Upper lobe of right lung (tissue), 1 donor: ENCODE measurements at regions not wholly inside any gene's neighbourhood (a gene's known extent, or its start where the extent isn't known, plus 50 kb on each side); places are given as distances from the start of the nearest gene placed in this dataset.

ENCODE experiments used
- ATAC-seq: fragments of 200-7000 bp; cut with Tn5 transposase; one replicate; pipeline ENCODE4 v1.9.1; 2020; ENCODE audit warnings: mild to moderate bottlenecking, moderate library complexity
- DNase-seq: peaks from one replicate; pipeline ENCODE4 v3.0.0-alpha.2; 2020
- H3K27ac ChIP-seq: fragments of 200-600 bp; one replicate; pipeline ENCODE4 v1.8.0; 2022
- H3K27me3 ChIP-seq: fragments of 200-600 bp; one replicate; pipeline ENCODE4 v1.8.0; 2022; ENCODE audit warnings: mild to moderate bottlenecking
- H3K36me3 ChIP-seq: fragments of 200-600 bp; one replicate; pipeline ENCODE4 v1.8.0; 2022
- H3K4me1 ChIP-seq: fragments of 200-600 bp; one replicate; pipeline ENCODE4 v1.8.0; 2022
- H3K4me3 ChIP-seq: fragments of 200-600 bp; one replicate; pipeline ENCODE4 v1.8.0; 2022; ENCODE audit warnings: mild to moderate bottlenecking
- H3K9me3 ChIP-seq: fragments of 200-600 bp; one replicate; pipeline ENCODE4 v1.8.0; 2022
- CTCF ChIP-seq: fragments of 200-600 bp; IDR thresholded peaks from one replicate; pipeline ENCODE4 v1.8.0; 2022; ENCODE audit warnings: antibody characterized with exemption
- intact Hi-C: fragments of 100-400 bp; cut with DNase I; formaldehyde crosslinking; loops from one replicate; pipeline ENCODE4 v1.11.0; 2022
- donor health status: DM: no; HTN: yes; CAD: no; lungs with severe emphysema.

- intact Hi-C loops: no loop called here
- ATAC-seq (peak; percentile 59), DNase-seq (no peak)
- Histone ChIP-seq H3K4me3 (no peak overlapping the region), H3K36me3 (no peaks in the 10 kb centered on the region), H3K27me3 (no peaks in the 10 kb centered on the region), H3K9me3 (no peaks in the 10 kb centered on the region), H3K4me1 (no peaks in the 10 kb centered on the region), H3K27ac (no peak overlapping the region)
- TF ChIP-seq CTCF: no peak
Measured at GRCh38 chr11:91653079-91653754, 571.4 kb upstream of the FAT3 start.

GRCh38 chr11:91650802-91651201, 573.8 kb upstream of the FAT3 start:
- Histone ChIP-seq H3K27me3 (no peaks in the 10 kb centered on the region), H3K4me1 (no peaks in the 10 kb centered on the region), H3K27ac (no peak overlapping the region), H3K4me3 (no peak overlapping the region), H3K36me3 (no peaks in the 10 kb centered on the region), H3K9me3 (no peaks in the 10 kb centered on the region)
- TF ChIP-seq CTCF: no peak
- intact Hi-C loops: no loop called here
- ATAC-seq: no peak
- no peak for DNase-seq

- Histone ChIP-seq H3K4me3 (no peak overlapping the region), H3K4me1 (no peaks in the 10 kb centered on the region), H3K27me3 (no peaks in the 10 kb centered on the region), H3K27ac (no peak overlapping the region), H3K9me3 (no peaks in the 10 kb centered on the region), H3K36me3 (no peaks in the 10 kb centered on the region)
- intact Hi-C loops: no loop called here
- TF ChIP-seq CTCF: no peak
- no peak for ATAC-seq
- DNase-seq: no peak
Measured at GRCh38 chr11:91641153-91641552, 583.5 kb upstream of the FAT3 start.

- intact Hi-C loops: no loop called here
- Histone ChIP-seq H3K36me3 (no peaks in the 10 kb centered on the region), H3K27ac (no peak overlapping the region), H3K4me1 (no peaks in the 10 kb centered on the region), H3K9me3 (no peaks in the 10 kb centered on the region), H3K4me3 (no peak overlapping the region), H3K27me3 (no peaks in the 10 kb centered on the region)
- DNase-seq: no peak
- no peak for ATAC-seq
- TF ChIP-seq CTCF: no peak
Measured at GRCh38 chr11:91639359-91639758, 585.3 kb upstream of the FAT3 start.

DNA sequence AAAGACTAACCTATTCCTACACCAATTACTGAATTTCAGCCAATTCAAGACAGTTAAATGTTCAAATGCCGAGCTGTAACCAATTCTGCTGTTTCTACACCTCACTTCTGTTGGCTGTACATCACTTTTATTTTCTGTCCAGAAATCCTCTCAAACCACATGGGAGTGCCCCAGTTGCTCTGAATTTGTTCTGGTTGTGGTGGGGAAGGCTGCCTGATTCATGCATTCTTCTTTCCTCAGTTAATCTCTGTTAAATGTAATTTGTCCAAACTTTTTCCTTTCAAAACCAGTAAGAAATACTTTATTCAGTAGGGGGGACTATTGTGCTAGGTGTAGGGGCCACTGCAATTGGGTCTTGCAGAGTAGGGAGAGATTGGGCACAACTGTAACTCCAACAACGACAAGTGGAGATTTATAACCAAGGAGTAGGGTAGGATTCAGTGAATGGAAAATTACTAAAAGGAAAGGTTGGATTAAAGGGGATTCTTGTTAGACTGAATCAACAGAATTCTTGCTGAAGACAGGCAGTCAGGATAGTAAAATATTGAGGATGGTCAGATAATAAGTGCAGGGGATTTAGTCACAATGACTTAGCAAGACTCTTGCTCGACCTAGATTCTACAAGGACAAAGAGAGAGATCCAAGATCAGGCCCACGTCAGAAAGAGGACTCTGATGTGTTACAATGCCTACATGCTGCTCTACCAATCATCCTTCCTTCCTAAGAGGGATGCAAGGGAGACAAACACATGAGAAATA, 593.5 kb upstream of the FAT3 start:
- intact Hi-C loops: no loop called here
- Histone ChIP-seq H3K9me3 (no peaks in the 10 kb centered on the region), H3K36me3 (no peaks in the 10 kb centered on the region), H3K4me3 (no peak overlapping the region), H3K27ac (no peak overlapping the region), H3K4me1 (no peaks in the 10 kb centered on the region), H3K27me3 (no peaks in the 10 kb centered on the region)
- DNase-seq (no peak), ATAC-seq (no peak)
- TF ChIP-seq CTCF: no peak
